Peyer's patch (tissue), 4 donors: ENCODE measurements at regions not wholly inside any gene's neighbourhood (a gene's known extent, or its start where the extent isn't known, plus 50 kb on each side); places are given as distances from the start of the nearest gene placed in this dataset.

Experiments used
- POLR2A ChIP-seq, 2 donors: fragments of 450-650 bp; IDR thresholded peaks; one replicate each; pipeline ENCODE4 v1.5.1; 2017; ENCODE audit warnings: antibody characterized with exemption in 2 of 2, mild to moderate bottlenecking in 2 of 2, moderate library complexity in 2 of 2
- TF ChIP-seq, protein P1 (sequence below), 6 experiments: fragments of 450-650 bp in 4 of 6; fragments of 200-600 bp in 2 of 6; sonication (generic) in 1 of 6; IDR thresholded peaks; one replicate each; pipeline ENCODE4 v1.5.1; 2017 to 2019; ENCODE audit warnings: antibody characterized with exemption in 6 of 6, mild to moderate bottlenecking in 3 of 6, moderate library complexity in 1 of 6

DNA sequence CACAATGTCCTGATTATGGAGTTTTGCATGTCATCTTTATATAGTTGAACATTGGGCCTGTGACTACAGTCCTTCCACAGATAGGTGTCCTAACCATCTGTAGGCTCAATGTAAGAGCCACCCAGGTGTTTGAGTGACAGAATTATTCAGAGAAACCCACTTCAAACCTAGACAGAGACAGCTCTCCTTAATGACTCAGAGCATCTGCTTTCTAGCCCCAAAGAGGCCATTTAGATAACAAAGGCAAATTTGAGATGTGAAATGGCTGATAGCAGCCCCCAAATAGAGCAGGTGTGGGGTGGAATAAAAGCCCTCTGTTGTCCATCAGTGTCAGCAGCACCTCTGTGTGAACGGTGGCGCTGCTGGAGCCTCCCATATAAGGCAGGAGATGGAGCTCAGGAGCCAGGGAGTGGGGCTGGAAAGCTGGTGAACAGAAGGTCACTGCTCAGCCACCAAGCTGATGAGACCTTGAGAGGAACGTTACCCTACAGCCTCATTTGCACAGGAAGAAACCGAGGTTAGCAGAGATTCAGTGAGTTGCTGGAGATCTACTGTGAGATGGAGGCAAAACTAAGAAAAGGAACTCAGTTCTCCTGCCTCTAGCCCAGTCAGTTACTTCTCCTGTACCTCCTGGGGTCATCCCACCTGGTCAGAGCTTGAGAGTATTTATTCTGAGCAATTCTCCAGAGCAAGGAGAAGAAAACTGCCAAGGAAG is 153.3 kb upstream of the LNX1 start:
- TF ChIP-seq, protein P1, sequence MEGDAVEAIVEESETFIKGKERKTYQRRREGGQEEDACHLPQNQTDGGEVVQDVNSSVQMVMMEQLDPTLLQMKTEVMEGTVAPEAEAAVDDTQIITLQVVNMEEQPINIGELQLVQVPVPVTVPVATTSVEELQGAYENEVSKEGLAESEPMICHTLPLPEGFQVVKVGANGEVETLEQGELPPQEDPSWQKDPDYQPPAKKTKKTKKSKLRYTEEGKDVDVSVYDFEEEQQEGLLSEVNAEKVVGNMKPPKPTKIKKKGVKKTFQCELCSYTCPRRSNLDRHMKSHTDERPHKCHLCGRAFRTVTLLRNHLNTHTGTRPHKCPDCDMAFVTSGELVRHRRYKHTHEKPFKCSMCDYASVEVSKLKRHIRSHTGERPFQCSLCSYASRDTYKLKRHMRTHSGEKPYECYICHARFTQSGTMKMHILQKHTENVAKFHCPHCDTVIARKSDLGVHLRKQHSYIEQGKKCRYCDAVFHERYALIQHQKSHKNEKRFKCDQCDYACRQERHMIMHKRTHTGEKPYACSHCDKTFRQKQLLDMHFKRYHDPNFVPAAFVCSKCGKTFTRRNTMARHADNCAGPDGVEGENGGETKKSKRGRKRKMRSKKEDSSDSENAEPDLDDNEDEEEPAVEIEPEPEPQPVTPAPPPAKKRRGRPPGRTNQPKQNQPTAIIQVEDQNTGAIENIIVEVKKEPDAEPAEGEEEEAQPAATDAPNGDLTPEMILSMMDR (IDR thresholded peaks at IDR 0.05), result no peak
- TF ChIP-seq POLR2A (IDR thresholded peaks at IDR 0.05), result no peak
